Spleen (tissue), 11 donors: ENCODE measurements at regions not wholly inside any gene's neighbourhood (a gene's known extent, or its start where the extent isn't known, plus 50 kb on each side); places are given as distances from the start of the nearest gene placed in this dataset.

ENCODE experiments used
- DNase-seq: peaks from one replicate; pipeline ENCODE4 v3.0.0-alpha.2; 2020
- H3K27ac ChIP-seq, 8 donors: fragments of 200-600 bp; sonication (generic) in 7 of 8; 1 replicate in 4 of 8; 2 replicates in 4 of 8; pipeline versions ENCODE4 v1.5.0 to v1.8.0; 2016 to 2021; ENCODE audit warnings: inconsistent platforms in 4 of 8, mild to moderate bottlenecking in 4 of 8, moderate library complexity in 1 of 8
- H3K27me3 ChIP-seq, 7 donors: fragments of 200-600 bp; sonication (generic) in 6 of 7; replicated peaks in 1 of 7; 1 replicate in 4 of 7; 2 replicates in 3 of 7; pipeline versions ENCODE4 v1.5.0 to v1.8.0; 2016 to 2021; ENCODE audit warnings: inconsistent platforms in 3 of 7, mild to moderate bottlenecking in 1 of 7
- H3K36me3 ChIP-seq, 6 donors: fragments of 200-600 bp; sonication (generic) in 5 of 6; 1 replicate in 4 of 6; 2 replicates in 2 of 6; pipeline versions ENCODE4 v1.5.0 to v1.8.0; 2016 to 2021; ENCODE audit warnings: inconsistent platforms in 2 of 6
- H3K4me1 ChIP-seq, 6 donors: fragments of 200-600 bp; sonication (generic) in 5 of 6; 1 replicate in 3 of 6; 2 replicates in 3 of 6; pipeline versions ENCODE4 v1.5.0 to v1.8.0; 2016 to 2021; ENCODE audit warnings: inconsistent platforms in 3 of 6
- H3K4me3 ChIP-seq, 8 donors: fragments of 200-600 bp; sonication (generic) in 7 of 8; 1 replicate in 4 of 8; 2 replicates in 4 of 8; pipeline versions ENCODE4 v1.5.0 to v1.8.0; 2016 to 2021; ENCODE audit warnings: inconsistent platforms in 4 of 8, mild to moderate bottlenecking in 4 of 8, moderate library complexity in 2 of 8
- H3K9me3 ChIP-seq, 8 donors: fragments of 200-600 bp; sonication (generic) in 7 of 8; 1 replicate in 4 of 8; 2 replicates in 4 of 8; pipeline versions ENCODE4 v1.5.0 to v1.8.0; 2016 to 2021; ENCODE audit warnings: inconsistent platforms in 4 of 8
- POLR2A ChIP-seq, 3 donors: fragments of 450-650 bp; IDR thresholded peaks; one replicate each; pipeline ENCODE4 v1.5.1; 2017; ENCODE audit warnings: antibody characterized with exemption in 3 of 3, mild to moderate bottlenecking in 1 of 3
- POLR2AphosphoS5 ChIP-seq, 3 donors: sonication (generic); formaldehyde crosslinking; IDR thresholded peaks; one replicate each; pipeline ENCODE4 v1.5.1; 2017; ENCODE audit warnings: antibody characterized with exemption in 3 of 3
- WGBS, 5 donors: extraction: QIAGEN DNeasy Blood & Tissue Kit in 3 of 5; methylation state at CpG; one replicate each; pipeline versions ENCODE4 v1.1.5 to v1.1.7; 2013 to 2018; 5-methylcytosine and 5-hydroxymethylcytosine counted together
- intact Hi-C: fragments of 100-400 bp; cut with DNase I; formaldehyde crosslinking; loops from one replicate; pipeline ENCODE4 v1.15.0; 2023; ENCODE audit warnings: low total_unique reads
- TF ChIP-seq, protein P1 (sequence below), 11 experiments: fragments of 200-600 bp in 7 of 11; fragments of 450-650 bp in 4 of 11; sonication (generic) in 4 of 11; IDR thresholded peaks in 8 of 11; conservative IDR thresholded peaks in 3 of 11; 1 replicate in 7 of 11; 2 replicates in 4 of 11; pipeline versions ENCODE4 v1.4.0 to v1.8.0; 2016 to 2021; ENCODE audit warnings: antibody characterized with exemption in 11 of 11, inconsistent platforms in 4 of 11, mild to moderate bottlenecking in 1 of 11
- donor health status: healthy with polysubstance abuse.
- donor health status: DM: no; HTN: no; CAD: no; lungs with moderate emphysema.
- donor health status: DM: no; HTN: no; CAD: no.
- donor health status: Bipolar disorder and iron deficiency.
- donor health status: healthy.
- donor health status: DM: no; HTN: no; CAD: no.
- donor health status: DM: yes; HTN: yes; CAD: no.

GRCh38 chr12:5096241-5096924, 52.7 kb downstream of the KCNA5 start:
- Histone ChIP-seq H3K4me1 (no peaks in the 10 kb centered on the region), H3K9me3 (no peaks in the 10 kb centered on the region), H3K27ac (no peak overlapping the region), H3K36me3 (no peaks in the 10 kb centered on the region), H3K4me3 (no peak overlapping the region), H3K27me3 (peaks cover 0 to 22% (median 0%) of the 10 kb centered on the region in 7 donors)
- TF ChIP-seq POLR2A (IDR thresholded peaks at IDR 0.05) (no peak), POLR2AphosphoS5 (IDR thresholded peaks at IDR 0.05) (no peak)
- TF ChIP-seq, protein P1, sequence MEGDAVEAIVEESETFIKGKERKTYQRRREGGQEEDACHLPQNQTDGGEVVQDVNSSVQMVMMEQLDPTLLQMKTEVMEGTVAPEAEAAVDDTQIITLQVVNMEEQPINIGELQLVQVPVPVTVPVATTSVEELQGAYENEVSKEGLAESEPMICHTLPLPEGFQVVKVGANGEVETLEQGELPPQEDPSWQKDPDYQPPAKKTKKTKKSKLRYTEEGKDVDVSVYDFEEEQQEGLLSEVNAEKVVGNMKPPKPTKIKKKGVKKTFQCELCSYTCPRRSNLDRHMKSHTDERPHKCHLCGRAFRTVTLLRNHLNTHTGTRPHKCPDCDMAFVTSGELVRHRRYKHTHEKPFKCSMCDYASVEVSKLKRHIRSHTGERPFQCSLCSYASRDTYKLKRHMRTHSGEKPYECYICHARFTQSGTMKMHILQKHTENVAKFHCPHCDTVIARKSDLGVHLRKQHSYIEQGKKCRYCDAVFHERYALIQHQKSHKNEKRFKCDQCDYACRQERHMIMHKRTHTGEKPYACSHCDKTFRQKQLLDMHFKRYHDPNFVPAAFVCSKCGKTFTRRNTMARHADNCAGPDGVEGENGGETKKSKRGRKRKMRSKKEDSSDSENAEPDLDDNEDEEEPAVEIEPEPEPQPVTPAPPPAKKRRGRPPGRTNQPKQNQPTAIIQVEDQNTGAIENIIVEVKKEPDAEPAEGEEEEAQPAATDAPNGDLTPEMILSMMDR (IDR thresholded peaks at IDR 0.05 in 8 of 11, conservative IDR thresholded peaks at IDR 0.05 in 3 of 11), result no peak
- no peak for DNase-seq
- intact Hi-C loops, result no loop called here
- whole genome bisulfite sequencing, 5 donors, result 77 to 88% (median 82%) methylated on average over 8 of the region's 8 CpGs

GRCh38 chr12:5097786-5098185, 54.1 kb downstream of the KCNA5 start:
- Histone ChIP-seq H3K4me1 (no peaks in the 10 kb centered on the region), H3K4me3 (no peak overlapping the region), H3K36me3 (no peaks in the 10 kb centered on the region), H3K9me3 (no peaks in the 10 kb centered on the region), H3K27ac (no peak overlapping the region), H3K27me3 (peaks cover 0 to 32% (median 0%) of the 10 kb centered on the region in 7 donors)
- DNase-seq, result no peak
- TF ChIP-seq POLR2A (IDR thresholded peaks at IDR 0.05) (no peak), POLR2AphosphoS5 (IDR thresholded peaks at IDR 0.05) (no peak)
- TF ChIP-seq, protein P1 (IDR thresholded peaks at IDR 0.05 in 8 of 11, conservative IDR thresholded peaks at IDR 0.05 in 3 of 11), result no peak
- intact Hi-C loops, result no loop called here
- WGBS, 5 donors, result 82 to 92% (median 83%) methylated on average over 6 of the region's 6 CpGs

DNA sequence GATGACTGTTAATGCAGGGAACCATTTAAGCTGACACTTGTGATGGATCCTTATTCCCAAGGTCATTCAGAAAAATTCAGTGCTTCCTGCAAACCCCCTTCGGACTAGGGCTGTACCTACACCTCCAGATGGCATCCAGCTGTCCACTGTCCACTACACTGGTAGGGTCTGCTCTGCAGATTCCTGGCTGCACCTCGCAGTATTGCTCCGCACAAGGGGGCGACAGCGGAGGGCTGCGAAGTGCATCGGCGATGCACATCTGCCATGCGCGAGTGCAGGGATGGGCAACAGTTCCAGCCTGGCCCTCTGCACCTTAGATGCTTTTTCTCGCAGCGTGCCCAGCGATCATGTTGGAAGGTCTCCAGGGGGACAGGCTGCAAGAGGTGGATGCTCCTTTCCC, 55.5 kb downstream of the KCNA5 start:
- intact Hi-C loops, result no loop called here
- no peak for TF ChIP-seq POLR2A (IDR thresholded peaks at IDR 0.05)
- no peaks in the 10 kb centered on the region for H3K4me1 ChIP-seq
- peaks cover 0 to 32% (median 0%) of the 10 kb centered on the region in 7 donors for H3K27me3 ChIP-seq
- no peaks in the 10 kb centered on the region for H3K9me3 ChIP-seq
- WGBS, 5 donors, result 87 to 92% (median 92%) methylated on average over 13 of the region's 13 CpGs
- DNase-seq, result no peak
- H3K4me3 ChIP-seq, result no peak overlapping the region
- no peak overlapping the region for H3K27ac ChIP-seq
- H3K36me3 ChIP-seq, result no peaks in the 10 kb centered on the region

GRCh38 chr12:5099591-5099990, 55.9 kb downstream of the KCNA5 start:
- no peaks in the 10 kb centered on the region for H3K9me3 ChIP-seq

More at GRCh38 chr12:5099591-5099990, 55.9 kb downstream of the KCNA5 start:
- intact Hi-C loops, result no loop called here
- H3K27me3 ChIP-seq, result peaks cover 0 to 32% (median 0%) of the 10 kb centered on the region in 7 donors
- H3K4me3 ChIP-seq, result no peak overlapping the region
- H3K27ac ChIP-seq, result no peak overlapping the region
- TF ChIP-seq POLR2A (IDR thresholded peaks at IDR 0.05) (no peak), POLR2AphosphoS5 (IDR thresholded peaks at IDR 0.05) (no peak)
- TF ChIP-seq, protein P1 (IDR thresholded peaks at IDR 0.05 in 8 of 11, conservative IDR thresholded peaks at IDR 0.05 in 3 of 11), result no peak
- 68 to 85% (median 82%) methylated on average over 7 of the region's 7 CpGs for WGBS, 5 donors
- DNase-seq, result no peak
- H3K4me1 ChIP-seq, result no peaks in the 10 kb centered on the region
- no peaks in the 10 kb centered on the region for H3K36me3 ChIP-seq
